Coronary artery (tissue), 2 donors: ENCODE measurements at regions not wholly inside any gene's neighbourhood (a gene's known extent, or its start where the extent isn't known, plus 50 kb on each side); places are given as distances from the start of the nearest gene placed in this dataset.

Experiments used
- DNase-seq: peaks from one replicate; pipeline ENCODE4 v3.0.0-alpha.2; 2017; ENCODE audit warnings: low spot score
- H3K27ac ChIP-seq, 2 donors: fragments of 200-600 bp; sonication (generic); one replicate each; pipeline ENCODE4 v1.5.1; 2016 to 2019
- H3K4me3 ChIP-seq: fragments of 200-600 bp; sonication (generic); 2 replicates; pipeline ENCODE4 v1.5.1; 2016; ENCODE audit warnings: mild to moderate bottlenecking, moderate library complexity
- CTCF ChIP-seq: fragments of 200-600 bp; sonication (generic); IDR thresholded peaks from one replicate; pipeline ENCODE4 v1.5.1; 2019; ENCODE audit warnings: antibody characterized with exemption

- Histone ChIP-seq H3K4me3 (no peak overlapping the region), H3K27ac (no peak overlapping the region)
- no peak for TF ChIP-seq CTCF
- no peak for DNase-seq
Observed at GRCh38 chr6:73962884-73963283, 266.9 kb downstream of the CD109 start.

- no peak for DNase-seq
- TF ChIP-seq CTCF, result no peak
- Histone ChIP-seq H3K4me3 (no peak overlapping the region), H3K27ac (no peak overlapping the region)
Observed at GRCh38 chr6:73956305-73956704, 260.3 kb downstream of the CD109 start.

- DNase-seq, result no peak
Observed at GRCh38 chr6:73955800-73956199, 259.8 kb downstream of the CD109 start.

GRCh38 chr6:73954881-73955280, 258.9 kb downstream of the CD109 start:
- H3K27ac ChIP-seq, result no peak overlapping the region
- DNase-seq, result no peak

More at GRCh38 chr6:73955800-73956199, 259.8 kb downstream of the CD109 start:
- Histone ChIP-seq H3K27ac (no peak overlapping the region), H3K4me3 (no peak overlapping the region)
- no peak for TF ChIP-seq CTCF

GRCh38 chr6:73951183-73951582, 255.2 kb downstream of the CD109 start:
- H3K27ac ChIP-seq, result no peak overlapping the region
- DNase-seq, result no peak
- H3K4me3 ChIP-seq, result no peak overlapping the region
- TF ChIP-seq CTCF, result no peak

More at GRCh38 chr6:73954881-73955280, 258.9 kb downstream of the CD109 start:
- TF ChIP-seq CTCF, result no peak
- H3K4me3 ChIP-seq, result no peak overlapping the region

- no peak for TF ChIP-seq CTCF
- DNase-seq, result no peak
- Histone ChIP-seq H3K27ac (no peak overlapping the region), H3K4me3 (no peak overlapping the region)
Observed at GRCh38 chr6:73943930-73944652, 248.1 kb downstream of the CD109 start.

GRCh38 chr6:73943411-73943810, 247.4 kb downstream of the CD109 start:
- no peak for DNase-seq
- Histone ChIP-seq H3K4me3 (no peak overlapping the region), H3K27ac (no peak overlapping the region)
- no peak for TF ChIP-seq CTCF
